Activated CD8-positive, alpha-beta T cell treated with anti-CD3 and anti-CD28 coated beads for 36 hours (primary cell): ENCODE measurements at regions not wholly inside any gene's neighbourhood (a gene's known extent, or its start where the extent isn't known, plus 50 kb on each side); places are given as distances from the start of the nearest gene placed in this dataset.

Experiments
- ATAC-seq: fragments of 200-7000 bp; cut with Tn5 transposase; one replicate; pipeline ENCODE4 v1.10.0; 2021; ENCODE audit warnings: mild to moderate bottlenecking, moderate library complexity
- CTCF ChIA-PET: fragments of 350-600 bp; sonication (Branson Sonifier 250); formaldehyde crosslinking; loops from one replicate; lab custom pipeline; 2021; ENCODE audit warnings: antibody characterized with exemption; lab: Charles Lee
- POLR2A ChIA-PET: fragments of 350-600 bp; sonication (Branson Sonifier 250); formaldehyde crosslinking; loops from one replicate; lab custom pipeline; 2021; ENCODE audit warnings: antibody characterized with exemption; lab: Charles Lee
- DNase-seq: peaks from one replicate; pipeline ENCODE4 v3.0.0-alpha.2; 2020
- H3K27ac Mint-ChIP-seq: one replicate; pipeline ENCODE4 v1.8.0; 2021; ENCODE audit warnings: mild to moderate bottlenecking, mixed read lengths
- H3K27me3 Mint-ChIP-seq: one replicate; pipeline ENCODE4 v1.8.0; 2021; ENCODE audit warnings: mixed read lengths
- H3K36me3 Mint-ChIP-seq: one replicate; pipeline ENCODE4 v1.8.0; 2021; ENCODE audit warnings: low read depth, mixed read lengths
- H3K4me1 Mint-ChIP-seq: one replicate; pipeline ENCODE4 v1.8.0; 2021; ENCODE audit warnings: low read depth, mixed read lengths
- H3K4me3 Mint-ChIP-seq: one replicate; pipeline ENCODE4 v1.8.0; 2021; ENCODE audit warnings: mild to moderate bottlenecking, moderate library complexity, mixed read lengths
- H3K9me3 Mint-ChIP-seq: one replicate; pipeline ENCODE4 v1.8.0; 2021; ENCODE audit warnings: mixed read lengths
- intact Hi-C: fragments of 100-400 bp; cut with micrococcal nuclease; formaldehyde crosslinking; loops from one replicate; pipeline ENCODE4 v1.10.0; 2022
- TF ChIP-seq, protein P1 (sequence below): fragments of 200-600 bp; IDR thresholded peaks from one replicate; pipeline ENCODE4 v1.8.0; 2022; ENCODE audit warnings: antibody characterized with exemption, mild to moderate bottlenecking

DNA sequence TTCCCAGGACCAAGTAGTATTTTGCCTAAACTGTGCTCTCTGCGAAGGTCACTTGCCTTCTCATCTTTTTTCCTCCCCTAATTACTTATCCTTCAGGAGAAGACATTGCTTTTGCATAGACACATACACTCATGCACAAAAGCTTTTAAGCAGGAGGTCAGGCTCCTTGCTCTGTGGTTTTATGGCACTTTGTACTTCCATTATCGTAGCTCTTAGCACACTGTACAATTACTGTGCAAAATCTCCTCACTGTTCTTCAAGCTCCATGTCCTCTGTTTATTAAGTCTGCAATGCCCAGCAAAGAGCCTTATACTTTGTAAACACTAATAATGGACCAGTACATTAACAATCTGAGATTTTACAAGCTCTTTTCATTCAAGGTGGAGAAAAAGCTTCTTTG is 188.4 kb upstream of the GNPDA2 start:
- Mint-ChIP-seq H3K27me3 (no peaks in the 10 kb centered on the region), H3K27ac (no peak overlapping the region), H3K36me3 (no peaks in the 10 kb centered on the region), H3K9me3 (no peaks in the 10 kb centered on the region), H3K4me3 (no peak overlapping the region), H3K4me1 (no peaks in the 10 kb centered on the region)
- POLR2A ChIA-PET: no interaction called here
- no peak for DNase-seq
- intact Hi-C loops: no loop called here
- TF ChIP-seq, protein P1, sequence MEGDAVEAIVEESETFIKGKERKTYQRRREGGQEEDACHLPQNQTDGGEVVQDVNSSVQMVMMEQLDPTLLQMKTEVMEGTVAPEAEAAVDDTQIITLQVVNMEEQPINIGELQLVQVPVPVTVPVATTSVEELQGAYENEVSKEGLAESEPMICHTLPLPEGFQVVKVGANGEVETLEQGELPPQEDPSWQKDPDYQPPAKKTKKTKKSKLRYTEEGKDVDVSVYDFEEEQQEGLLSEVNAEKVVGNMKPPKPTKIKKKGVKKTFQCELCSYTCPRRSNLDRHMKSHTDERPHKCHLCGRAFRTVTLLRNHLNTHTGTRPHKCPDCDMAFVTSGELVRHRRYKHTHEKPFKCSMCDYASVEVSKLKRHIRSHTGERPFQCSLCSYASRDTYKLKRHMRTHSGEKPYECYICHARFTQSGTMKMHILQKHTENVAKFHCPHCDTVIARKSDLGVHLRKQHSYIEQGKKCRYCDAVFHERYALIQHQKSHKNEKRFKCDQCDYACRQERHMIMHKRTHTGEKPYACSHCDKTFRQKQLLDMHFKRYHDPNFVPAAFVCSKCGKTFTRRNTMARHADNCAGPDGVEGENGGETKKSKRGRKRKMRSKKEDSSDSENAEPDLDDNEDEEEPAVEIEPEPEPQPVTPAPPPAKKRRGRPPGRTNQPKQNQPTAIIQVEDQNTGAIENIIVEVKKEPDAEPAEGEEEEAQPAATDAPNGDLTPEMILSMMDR: no peak
- no peak for ATAC-seq
- CTCF ChIA-PET: no interaction called here

DNA sequence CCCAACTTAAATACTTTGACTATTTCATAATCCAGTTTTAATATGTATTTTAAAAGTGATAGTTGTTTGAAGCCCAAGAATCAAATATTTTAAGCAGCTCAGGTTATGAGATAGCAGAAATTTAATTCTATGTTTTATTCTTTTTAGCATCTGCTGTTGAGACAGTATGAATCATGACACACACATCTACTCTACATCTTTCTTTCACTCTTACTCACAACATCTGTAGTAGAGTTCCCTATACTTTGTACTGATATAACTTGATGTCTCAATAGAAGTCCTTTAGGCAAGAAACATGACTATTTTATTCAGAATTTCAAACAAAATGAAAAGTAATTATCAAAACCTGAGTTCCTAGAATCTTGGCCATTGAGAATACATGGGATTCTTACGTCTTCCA is 187.9 kb upstream of the GNPDA2 start:
- Mint-ChIP-seq H3K4me1 (no peaks in the 10 kb centered on the region), H3K36me3 (no peaks in the 10 kb centered on the region), H3K27me3 (no peaks in the 10 kb centered on the region), H3K27ac (no peak overlapping the region), H3K9me3 (no peaks in the 10 kb centered on the region), H3K4me3 (no peak overlapping the region)
- TF ChIP-seq, protein P1: no peak
- intact Hi-C loops: no loop called here
- POLR2A ChIA-PET: no interaction called here
- ATAC-seq (no peak), DNase-seq (no peak)
- CTCF ChIA-PET: no interaction called here

DNA sequence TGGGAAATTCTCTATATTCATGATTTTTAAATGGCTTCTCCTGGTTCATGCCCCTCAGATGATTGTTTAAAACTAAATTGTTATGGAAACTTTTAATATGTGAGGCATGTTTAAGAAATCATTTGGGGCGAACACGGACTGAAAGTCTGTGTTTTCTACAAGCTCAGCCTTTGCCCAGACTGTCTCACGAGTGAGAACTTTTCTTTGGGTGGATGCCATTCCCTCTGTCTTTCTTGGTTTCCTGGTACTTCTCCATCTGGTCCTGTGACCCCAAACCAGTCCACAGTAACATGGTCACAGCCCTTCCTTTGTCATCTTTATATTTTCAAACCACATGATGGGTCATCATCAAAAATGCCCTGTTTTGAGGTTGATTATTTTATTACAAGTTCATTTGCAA is 186.6 kb upstream of the GNPDA2 start:
- Mint-ChIP-seq H3K4me1 (no peaks in the 10 kb centered on the region), H3K9me3 (no peaks in the 10 kb centered on the region), H3K27me3 (no peaks in the 10 kb centered on the region), H3K36me3 (no peaks in the 10 kb centered on the region), H3K27ac (no peak overlapping the region), H3K4me3 (no peak overlapping the region)
- intact Hi-C loops: no loop called here
- ChIA-PET POLR2A (no interaction called here), CTCF (no interaction called here)
- TF ChIP-seq, protein P1: no peak
- ATAC-seq (no peak), DNase-seq (no peak)

DNA sequence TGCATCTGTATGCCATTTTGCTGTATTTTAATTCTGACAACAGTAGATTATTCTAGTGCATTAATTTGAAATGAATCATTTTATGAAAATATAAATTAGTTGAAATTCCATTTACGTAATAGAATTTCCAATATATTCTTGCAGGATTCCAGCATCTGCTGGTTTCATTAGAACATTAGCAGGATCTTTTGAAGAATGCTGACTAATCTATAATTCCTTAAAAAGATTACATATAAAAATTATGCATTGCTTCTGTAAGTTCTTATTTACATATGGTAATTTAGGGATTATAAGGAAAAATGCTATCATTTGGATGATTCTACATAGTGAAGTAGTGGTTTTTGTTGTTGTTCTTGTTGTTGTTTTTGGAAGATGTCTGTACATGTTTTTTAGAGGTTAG is 182.2 kb upstream of the GNPDA2 start:
- POLR2A ChIA-PET: no interaction called here
- intact Hi-C loops: no loop called here

DNA sequence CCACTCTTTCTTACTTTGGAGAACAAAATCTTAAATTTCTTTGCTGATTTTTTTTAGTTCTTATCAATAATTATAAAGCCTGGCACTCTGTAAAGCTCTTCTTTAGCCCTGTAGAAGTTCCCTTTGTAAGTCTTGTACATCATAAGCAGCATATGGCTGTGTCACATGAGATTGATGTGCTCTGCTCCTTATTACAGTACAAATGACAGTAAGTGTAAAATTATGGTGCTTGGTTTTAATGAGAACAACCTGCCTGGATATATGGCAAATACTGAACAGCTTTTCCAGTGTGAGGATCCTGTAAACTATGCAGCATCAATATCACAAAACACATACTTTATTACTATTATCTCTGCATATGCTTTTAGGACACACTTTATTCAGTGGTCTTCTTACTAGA is 145.9 kb upstream of the GNPDA2 start:
- no peaks in the 10 kb centered on the region for H3K4me1 Mint-ChIP-seq
- no peaks in the 10 kb centered on the region for H3K36me3 Mint-ChIP-seq

More for the DNA sequence above, 182.2 kb upstream of the GNPDA2 start:
- CTCF ChIA-PET: no interaction called here
- DNase-seq (no peak), ATAC-seq (no peak)
- Mint-ChIP-seq H3K27ac (no peak overlapping the region), H3K36me3 (no peaks in the 10 kb centered on the region), H3K27me3 (no peaks in the 10 kb centered on the region), H3K4me3 (no peak overlapping the region), H3K4me1 (no peaks in the 10 kb centered on the region), H3K9me3 (no peaks in the 10 kb centered on the region)
- TF ChIP-seq, protein P1: no peak

More for the DNA sequence above, 145.9 kb upstream of the GNPDA2 start:
- TF ChIP-seq, protein P1: no peak
- ChIA-PET POLR2A (no interaction called here), CTCF (no interaction called here)
- Mint-ChIP-seq H3K27ac (no peak overlapping the region), H3K4me3 (no peak overlapping the region), H3K9me3 (no peaks in the 10 kb centered on the region), H3K27me3 (no peaks in the 10 kb centered on the region)
- intact Hi-C loops: no loop called here
- DNase-seq (no peak), ATAC-seq (no peak)
